ENCODE measurements at regions not wholly inside any gene's neighbourhood (a gene's known extent, or its start where the extent isn't known, plus 50 kb on each side); places are given as distances from the start of the nearest gene placed in this dataset.

GRCh38 chr5:57402348-57402747 lies 80.3 kb downstream of the ACTBL2 start:
- H3K27ac ChIP-seq, result no peak overlapping the region
- no peak for TF ChIP-seq Cebpa-rat (IDR thresholded peaks at IDR 0.05)

GRCh38 chr5:57398413-57399093 lies 84.1 kb downstream of the ACTBL2 start:
- Histone ChIP-seq H3K4me1 (no peaks in the 10 kb centered on the region), H3K9ac (no peak overlapping the region), H3K4me3 (no peak overlapping the region), H3K36me3 (no peaks in the 10 kb centered on the region), H4K20me1 (no peaks in the 10 kb centered on the region), H3K27ac (no peak overlapping the region), H3K9me3 (no peaks in the 10 kb centered on the region), H3K4me2 (no peak overlapping the region), H3K27me3 (no peaks in the 10 kb centered on the region)
- TF ChIP-seq Cebpa-rat (IDR thresholded peaks at IDR 0.05), result no peak

More at GRCh38 chr5:57402348-57402747, 80.3 kb downstream of the ACTBL2 start:
- Histone ChIP-seq H3K27me3 (no peaks in the 10 kb centered on the region), H3K36me3 (no peaks in the 10 kb centered on the region), H4K20me1 (no peaks in the 10 kb centered on the region), H3K9ac (no peak overlapping the region), H3K4me2 (no peak overlapping the region), H3K4me3 (no peak overlapping the region), H3K9me3 (no peaks in the 10 kb centered on the region), H3K4me1 (peaks cover 11% of the 10 kb centered on the region)

- no peaks in the 10 kb centered on the region for H3K27me3 ChIP-seq
- H4K20me1 ChIP-seq, result no peaks in the 10 kb centered on the region
- no peaks in the 10 kb centered on the region for H3K9me3 ChIP-seq
- no peak overlapping the region for H3K9ac ChIP-seq
- H3K4me3 ChIP-seq, result no peak overlapping the region
- no peak overlapping the region for H3K4me2 ChIP-seq
- no peaks in the 10 kb centered on the region for H3K4me1 ChIP-seq
- no peaks in the 10 kb centered on the region for H3K36me3 ChIP-seq
- no peak overlapping the region for H3K27ac ChIP-seq
- no peak for TF ChIP-seq Cebpa-rat (IDR thresholded peaks at IDR 0.05)
These were observed 85.9 kb downstream of the ACTBL2 start for GRCh38 chr5:57396701-57397100.

- TF ChIP-seq Cebpa-rat (IDR thresholded peaks at IDR 0.05), result no peak
- Histone ChIP-seq H3K27me3 (no peaks in the 10 kb centered on the region), H3K36me3 (no peaks in the 10 kb centered on the region), H4K20me1 (no peaks in the 10 kb centered on the region), H3K4me2 (no peak overlapping the region), H3K4me3 (no peak overlapping the region), H3K4me1 (no peaks in the 10 kb centered on the region), H3K9me3 (no peaks in the 10 kb centered on the region), H3K27ac (no peak overlapping the region), H3K9ac (no peak overlapping the region)
These were observed 88.0 kb downstream of the ACTBL2 start for GRCh38 chr5:57394421-57395210.

- no peak overlapping the region for H3K27ac ChIP-seq
- no peak for TF ChIP-seq Cebpa-rat (IDR thresholded peaks at IDR 0.05)
- no peak overlapping the region for H3K9ac ChIP-seq
- no peaks in the 10 kb centered on the region for H3K36me3 ChIP-seq
- H3K4me3 ChIP-seq, result no peak overlapping the region
- no peak overlapping the region for H3K4me2 ChIP-seq
- H3K9me3 ChIP-seq, result no peaks in the 10 kb centered on the region
- H3K27me3 ChIP-seq, result no peaks in the 10 kb centered on the region
- H4K20me1 ChIP-seq, result no peaks in the 10 kb centered on the region
- H3K4me1 ChIP-seq, result no peaks in the 10 kb centered on the region
These were observed 95.7 kb downstream of the ACTBL2 start for GRCh38 chr5:57386958-57387357.

GRCh38 chr5:57383093-57383861 lies 99.3 kb downstream of the ACTBL2 start:
- no peak overlapping the region for H3K9ac ChIP-seq
- no peak overlapping the region for H3K4me3 ChIP-seq
- H3K36me3 ChIP-seq, result no peaks in the 10 kb centered on the region
- H3K4me1 ChIP-seq, result no peaks in the 10 kb centered on the region
- no peaks in the 10 kb centered on the region for H3K27me3 ChIP-seq
- TF ChIP-seq Cebpa-rat (IDR thresholded peaks at IDR 0.05), result no peak
- H3K27ac ChIP-seq, result no peak overlapping the region
- H4K20me1 ChIP-seq, result no peaks in the 10 kb centered on the region
- H3K9me3 ChIP-seq, result no peaks in the 10 kb centered on the region
- H3K4me2 ChIP-seq, result no peak overlapping the region

GRCh38 chr5:57382655-57383054 lies 100.0 kb downstream of the ACTBL2 start:
- H3K36me3 ChIP-seq, result no peaks in the 10 kb centered on the region
- H3K27me3 ChIP-seq, result no peaks in the 10 kb centered on the region
- H3K4me3 ChIP-seq, result no peak overlapping the region
- no peaks in the 10 kb centered on the region for H4K20me1 ChIP-seq
- H3K9me3 ChIP-seq, result no peaks in the 10 kb centered on the region
- TF ChIP-seq Cebpa-rat (IDR thresholded peaks at IDR 0.05), result no peak
- no peak overlapping the region for H3K4me2 ChIP-seq
- H3K27ac ChIP-seq, result no peak overlapping the region
- H3K9ac ChIP-seq, result no peak overlapping the region
- H3K4me1 ChIP-seq, result no peaks in the 10 kb centered on the region

GRCh38 chr5:57370376-57370775 lies 112.2 kb downstream of the ACTBL2 start:
- Histone ChIP-seq H3K27ac (no peak overlapping the region), H3K27me3 (no peaks in the 10 kb centered on the region), H3K9me3 (no peaks in the 10 kb centered on the region), H3K36me3 (no peaks in the 10 kb centered on the region), H4K20me1 (no peaks in the 10 kb centered on the region), H3K4me2 (no peak overlapping the region), H3K9ac (no peak overlapping the region), H3K4me3 (no peak overlapping the region), H3K4me1 (no peaks in the 10 kb centered on the region)
- TF ChIP-seq Cebpa-rat (IDR thresholded peaks at IDR 0.05), result no peak

- H3K27ac ChIP-seq, result no peak overlapping the region
- H3K27me3 ChIP-seq, result no peaks in the 10 kb centered on the region
- H3K9ac ChIP-seq, result no peak overlapping the region
- no peak overlapping the region for H3K4me2 ChIP-seq
- no peaks in the 10 kb centered on the region for H4K20me1 ChIP-seq
- no peak for TF ChIP-seq Cebpa-rat (IDR thresholded peaks at IDR 0.05)
- no peak overlapping the region for H3K4me3 ChIP-seq
- no peaks in the 10 kb centered on the region for H3K4me1 ChIP-seq
- H3K36me3 ChIP-seq, result no peaks in the 10 kb centered on the region
- H3K9me3 ChIP-seq, result no peaks in the 10 kb centered on the region
These were observed 114.6 kb downstream of the ACTBL2 start for GRCh38 chr5:57368010-57368409.

- H3K36me3 ChIP-seq, result no peaks in the 10 kb centered on the region
- H4K20me1 ChIP-seq, result no peaks in the 10 kb centered on the region
- TF ChIP-seq Cebpa-rat (IDR thresholded peaks at IDR 0.05), result no peak
- H3K27ac ChIP-seq, result no peak overlapping the region
- H3K9ac ChIP-seq, result no peak overlapping the region
- H3K4me2 ChIP-seq, result no peak overlapping the region
- no peak overlapping the region for H3K4me3 ChIP-seq
- no peaks in the 10 kb centered on the region for H3K4me1 ChIP-seq
- H3K27me3 ChIP-seq, result no peaks in the 10 kb centered on the region
- H3K9me3 ChIP-seq, result no peaks in the 10 kb centered on the region
These were observed 115.9 kb downstream of the ACTBL2 start for GRCh38 chr5:57366744-57367143.
